HepG2 (cell line): ENCODE measurements at regions not wholly inside any gene's neighbourhood (a gene's known extent, or its start where the extent isn't known, plus 50 kb on each side); places are given as distances from the start of the nearest gene placed in this dataset.

Source experiments
- GLI4 ChIP-seq: sonication (generic); formaldehyde crosslinking; IDR thresholded peaks from 2 replicates; pipeline ENCODE4 v1.5.1; 2020; ENCODE audit warnings: missing genetic modification reagents, mild to moderate bottlenecking, moderate library complexity, borderline replicate concordance
- HNRNPL ChIP-seq: fragments of 200-400 bp; formaldehyde crosslinking; IDR thresholded peaks from 2 replicates; pipeline ENCODE4 v1.6.1; 2017; ENCODE audit warnings: mild to moderate bottlenecking, low read depth, low read length
- MBNL3 ChIP-seq: fragments of 250-450 bp; sonication (Bioruptor Pico); conservative IDR thresholded peaks from 2 replicates; pipeline ENCODE4 v1.8.0; 2022; ENCODE audit warnings: mild to moderate bottlenecking, inconsistent platforms
- POLR2AphosphoS2 ChIP-seq: IDR thresholded peaks from 2 replicates; pipeline ENCODE4 v1.6.1; 2011; ENCODE audit warnings: low read depth, low read length, improper control_type of control experiment
- POLR2AphosphoS5 ChIP-seq: IDR thresholded peaks from 2 replicates; pipeline ENCODE4 v1.6.1; 2012; ENCODE audit warnings: low read depth, low read length
- POLR2G ChIP-seq: fragments of 200-400 bp; formaldehyde crosslinking; IDR thresholded peaks from 2 replicates; pipeline ENCODE4 v1.6.1; 2018; ENCODE audit warnings: mild to moderate bottlenecking, low read depth, low read length, moderate library complexity
- SMC3 ChIP-seq: IDR thresholded peaks from 2 replicates; pipeline ENCODE4 v1.6.1; 2011; ENCODE audit warnings: low read length, improper control_type of control experiment
- ZFP36 ChIP-seq: fragments of 150-350 bp; IDR thresholded peaks from 2 replicates; pipeline ENCODE4 v1.6.1; 2018; ENCODE audit warnings: borderline replicate concordance, low read length, low read depth; ENCODE audit not compliant: partially characterized antibody
- ZNF232 ChIP-seq: sonication (generic); formaldehyde crosslinking; IDR thresholded peaks from 2 replicates; pipeline ENCODE4 v1.4.0; 2020; ENCODE audit warnings: missing genetic modification reagents, borderline replicate concordance
- ZNF354B ChIP-seq: sonication (generic); formaldehyde crosslinking; IDR thresholded peaks from 2 replicates; pipeline ENCODE4 v1.8.0; 2022; ENCODE audit warnings: mild to moderate bottlenecking, missing genetic modification reagents
- TF ChIP-seq, protein P1 (sequence below): IDR thresholded peaks from 2 replicates; pipeline ENCODE4 v1.6.1; 2012; ENCODE audit warnings: inconsistent platforms
- TF ChIP-seq, protein P2 (sequence below): sonication (generic); formaldehyde crosslinking; IDR thresholded peaks from 2 replicates; pipeline ENCODE4 v1.8.0; 2022; ENCODE audit warnings: missing genetic modification reagents, mild to moderate bottlenecking, borderline replicate concordance

DNA sequence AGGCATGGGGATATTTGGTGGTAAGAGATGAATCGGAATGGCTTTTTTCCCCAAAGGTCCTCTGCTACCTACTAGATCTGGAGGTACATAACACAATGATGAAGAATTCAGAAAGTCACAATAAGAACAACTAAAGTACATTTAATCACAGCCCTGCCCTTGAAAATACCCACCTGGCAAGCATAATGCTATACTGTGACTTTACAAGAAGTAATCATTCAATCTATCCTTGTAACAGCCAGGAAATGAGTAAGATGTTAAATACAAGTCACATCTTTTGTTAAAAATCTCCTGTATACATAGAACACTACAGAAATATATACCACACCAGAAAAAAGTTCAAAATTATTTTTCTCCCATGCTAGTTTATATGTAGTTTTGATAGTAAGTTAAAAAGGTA, 108.3 kb upstream of the ABCB5 start:
- TF ChIP-seq POLR2AphosphoS2: no peak
- no peak for TF ChIP-seq POLR2AphosphoS5
- no peak for TF ChIP-seq HNRNPL
- no peak for TF ChIP-seq ZFP36
- TF ChIP-seq GLI4 (CRISPR knock-in tag): no peak
- TF ChIP-seq ZNF354B (CRISPR knock-in tag): no peak
- no peak for TF ChIP-seq POLR2G
- TF ChIP-seq MBNL3: no peak
- TF ChIP-seq, protein P1, sequence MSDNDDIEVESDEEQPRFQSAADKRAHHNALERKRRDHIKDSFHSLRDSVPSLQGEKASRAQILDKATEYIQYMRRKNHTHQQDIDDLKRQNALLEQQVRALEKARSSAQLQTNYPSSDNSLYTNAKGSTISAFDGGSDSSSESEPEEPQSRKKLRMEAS: no peak
- TF ChIP-seq SMC3: no peak
- TF ChIP-seq ZNF232 (CRISPR knock-in tag): no peak
- TF ChIP-seq, protein P2, sequence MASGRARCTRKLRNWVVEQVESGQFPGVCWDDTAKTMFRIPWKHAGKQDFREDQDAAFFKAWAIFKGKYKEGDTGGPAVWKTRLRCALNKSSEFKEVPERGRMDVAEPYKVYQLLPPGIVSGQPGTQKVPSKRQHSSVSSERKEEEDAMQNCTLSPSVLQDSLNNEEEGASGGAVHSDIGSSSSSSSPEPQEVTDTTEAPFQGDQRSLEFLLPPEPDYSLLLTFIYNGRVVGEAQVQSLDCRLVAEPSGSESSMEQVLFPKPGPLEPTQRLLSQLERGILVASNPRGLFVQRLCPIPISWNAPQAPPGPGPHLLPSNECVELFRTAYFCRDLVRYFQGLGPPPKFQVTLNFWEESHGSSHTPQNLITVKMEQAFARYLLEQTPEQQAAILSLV (CRISPR knock-in tag): no peak
